ENCODE measurements at regions not wholly inside any gene's neighbourhood (a gene's known extent, or its start where the extent isn't known, plus 50 kb on each side); places are given as distances from the start of the nearest gene placed in this dataset.
"Not testable (repeated sequence)": the region's sequence is repeated elsewhere in the genome, so short reads cannot be mapped to it uniquely, and the experiment has no call there.

DNA sequence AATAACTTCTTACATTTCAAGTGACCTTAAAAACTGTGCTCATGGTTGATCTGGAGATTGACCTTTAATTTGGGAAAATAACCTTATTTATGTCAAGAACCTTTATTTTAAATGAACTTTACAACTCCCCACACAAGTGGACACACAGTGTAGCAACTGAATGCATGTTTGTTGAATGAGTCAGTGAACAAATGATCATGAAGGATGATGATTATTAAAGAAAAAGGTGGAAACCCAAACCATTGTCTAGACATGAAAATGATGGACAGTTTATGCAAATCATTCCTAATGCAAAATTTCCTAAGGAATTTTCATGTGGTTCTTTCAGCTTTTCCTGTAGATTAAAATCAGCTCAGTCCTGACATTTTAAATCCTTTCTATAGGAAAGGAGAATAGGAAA, 439.8 kb upstream of the RUNX1 start:
- no peak for DNase-seq

GRCh38 chr21:35485364-35485763, 436.3 kb upstream of the RUNX1 start:
- DNase-seq, result no peak

DNA sequence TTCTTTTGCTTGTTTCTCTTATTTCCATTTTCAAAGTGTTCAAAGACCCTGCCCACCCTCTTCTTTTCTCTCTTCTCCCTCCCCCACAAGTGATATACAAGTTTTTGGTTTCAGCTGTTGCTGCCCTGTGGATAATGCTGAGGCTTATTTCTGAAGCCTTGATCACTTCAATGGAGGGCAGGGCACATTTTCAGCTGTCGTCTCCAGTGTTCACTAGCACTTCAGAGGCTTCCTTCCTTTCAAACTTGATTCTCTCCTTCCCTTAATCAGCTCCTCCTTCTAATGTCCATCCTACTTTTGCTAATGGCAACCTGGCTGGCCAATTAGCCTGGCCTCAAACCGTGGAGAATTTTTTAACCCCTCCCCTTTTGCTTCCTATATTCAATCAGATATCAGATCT, 435.7 kb upstream of the RUNX1 start:
- no peak for DNase-seq

DNA sequence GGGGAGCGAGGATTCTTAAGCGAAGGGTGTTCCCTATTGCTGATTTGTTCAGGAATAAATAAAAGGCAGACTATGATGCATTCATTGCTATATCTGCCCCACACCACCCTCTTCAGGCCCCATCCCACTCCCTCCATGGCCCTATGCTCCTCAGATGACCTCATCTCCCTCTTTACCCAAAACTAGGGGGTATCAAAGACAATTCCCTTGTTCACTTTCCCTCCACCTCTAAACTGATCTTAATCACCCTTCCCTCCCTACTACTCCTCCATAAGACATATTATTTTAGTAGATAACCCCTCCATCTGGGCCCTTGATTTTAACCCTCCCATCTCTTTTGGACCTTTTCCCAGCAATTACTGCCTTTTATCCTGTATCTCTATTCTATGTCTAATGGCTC, 434.9 kb upstream of the RUNX1 start:
- no peak for DNase-seq

DNA sequence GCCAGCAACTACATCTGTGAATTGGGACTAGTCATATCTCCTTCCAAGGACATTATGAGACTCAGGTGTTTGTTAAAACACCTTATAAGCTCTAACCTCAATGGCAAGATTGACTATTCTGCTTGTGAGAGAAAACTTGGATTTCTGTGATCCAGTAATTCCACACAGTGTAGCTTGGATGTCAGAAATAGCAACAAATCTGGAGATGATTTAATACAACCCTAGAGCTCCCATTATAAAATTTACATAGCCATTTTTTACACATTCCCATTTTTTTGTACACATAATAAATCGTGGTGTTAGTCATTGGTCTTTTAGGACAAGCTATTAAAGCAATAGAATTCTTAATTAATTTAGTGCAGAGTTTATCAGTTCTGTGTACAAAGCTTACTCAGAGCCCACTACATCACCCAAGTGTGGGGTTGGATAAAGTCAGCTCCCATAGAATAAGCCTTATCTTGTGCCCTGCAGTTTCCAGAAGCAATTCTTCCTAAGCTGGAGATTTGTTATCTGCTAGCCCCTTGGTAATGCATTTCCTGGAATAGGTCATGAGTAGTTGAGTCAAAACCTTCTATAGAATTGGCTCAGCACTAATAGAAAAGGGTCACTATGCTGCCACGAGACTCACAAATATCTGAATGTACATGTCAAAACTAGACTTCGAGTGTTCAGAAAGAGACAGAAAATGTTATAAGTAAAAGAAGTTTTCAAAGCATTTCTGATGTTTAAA, 434.0 kb upstream of the RUNX1 start:
- DNase-seq, result no peak

- no peak for DNase-seq
Measured at GRCh38 chr21:35482096-35482495, 433.0 kb upstream of the RUNX1 start.

GRCh38 chr21:35481005-35481404, 431.9 kb upstream of the RUNX1 start:
- no peak for DNase-seq

DNA sequence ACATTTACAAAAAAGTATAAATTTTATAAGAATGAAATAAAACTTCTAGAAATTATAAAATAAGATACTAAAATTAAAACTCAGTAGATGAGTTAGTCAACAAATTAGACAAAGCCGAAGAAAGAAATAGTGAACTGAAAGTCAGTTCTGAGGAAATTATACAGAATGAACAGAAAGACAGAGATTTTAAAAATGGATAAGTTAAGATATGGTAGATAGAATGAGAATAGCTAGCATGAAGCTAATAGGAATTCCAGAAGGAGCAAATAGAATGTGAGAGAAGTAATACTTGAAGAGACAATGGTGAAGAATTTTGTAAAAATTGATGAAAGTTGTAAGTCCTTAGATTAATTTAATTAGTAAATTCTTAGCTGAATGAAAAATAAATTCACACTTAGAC, 430.4 kb upstream of the RUNX1 start:
- no peak for DNase-seq

DNA sequence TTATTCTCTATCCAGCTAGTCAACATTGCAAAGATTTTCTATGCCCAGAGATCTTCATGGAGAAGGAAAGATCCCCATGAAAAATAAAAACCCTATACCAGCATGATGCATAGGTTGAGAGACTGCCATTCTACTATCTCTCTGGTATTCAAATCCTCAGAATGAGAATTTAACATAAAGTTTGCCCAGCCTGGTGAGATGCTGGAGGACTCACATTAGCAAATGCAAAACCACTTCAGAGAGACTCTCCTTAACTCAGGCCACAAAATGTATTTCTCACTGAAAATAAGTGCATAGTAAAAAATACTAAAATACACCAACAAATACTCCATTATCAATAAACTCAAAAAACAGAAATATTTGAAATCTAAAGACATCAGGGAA, 430.0 kb upstream of the RUNX1 start:
- DNase-seq, result no peak

- DNase-seq, result no peak
Measured at GRCh38 chr21:35478161-35479064, 429.3 kb upstream of the RUNX1 start.

- no peak for DNase-seq
Measured at GRCh38 chr21:35477622-35478021, 428.5 kb upstream of the RUNX1 start.

DNA sequence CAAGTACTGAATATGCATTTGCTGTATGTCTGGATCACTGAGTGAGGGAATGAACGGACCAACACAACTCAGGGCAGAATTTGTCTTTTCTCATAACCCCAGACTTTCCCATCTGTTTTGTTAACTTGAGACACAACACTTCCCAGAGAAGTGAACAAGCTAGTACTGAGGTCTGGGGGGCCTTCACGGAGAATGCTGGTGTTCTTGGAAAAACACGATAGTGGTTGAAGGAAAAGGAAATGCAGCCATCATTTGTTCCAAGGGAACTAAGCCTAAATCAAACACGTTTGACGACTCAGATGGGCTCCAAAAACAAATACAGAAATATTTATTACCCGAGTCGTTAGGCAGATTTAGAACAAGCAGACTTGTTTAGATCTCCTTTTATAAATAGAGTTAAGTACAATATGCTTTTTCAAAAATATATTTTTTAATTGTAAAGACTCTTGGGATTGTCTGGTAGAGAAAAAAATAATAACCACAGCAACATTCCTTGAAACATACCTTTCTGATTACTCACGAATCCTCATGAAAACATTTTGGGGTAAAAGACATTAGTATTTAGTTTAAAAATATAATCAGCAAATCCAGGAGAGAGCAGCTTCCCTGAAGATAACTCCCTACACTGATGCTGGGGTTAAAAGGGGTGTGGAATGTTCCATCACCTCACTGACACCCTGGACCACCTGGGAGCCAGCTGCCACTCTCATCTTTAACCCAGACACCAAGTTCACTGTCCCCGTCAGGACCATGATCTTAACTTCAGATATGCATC, 427.7 kb upstream of the RUNX1 start:
- DNase-seq, result no peak

DNA sequence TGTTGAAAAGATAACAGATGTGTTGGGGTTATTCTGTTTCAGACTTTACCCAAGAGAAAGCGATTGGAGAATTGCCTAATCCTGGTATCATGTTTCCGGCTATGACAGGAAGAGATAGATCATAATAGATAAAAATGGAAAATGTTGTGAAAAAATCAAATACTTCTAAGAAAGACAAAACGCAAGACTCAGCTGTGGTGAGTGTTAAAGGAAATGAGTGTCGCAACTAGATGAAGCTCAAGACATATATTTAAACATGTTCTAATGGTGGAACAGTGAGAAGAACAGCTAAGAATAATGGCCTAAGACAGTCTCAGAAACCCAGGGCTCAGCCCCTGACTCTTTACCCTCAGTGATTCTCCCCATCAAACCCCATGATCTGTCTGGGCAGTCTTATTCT, 426.7 kb upstream of the RUNX1 start:
- no peak for DNase-seq

GRCh38 chr21:35475009-35475408, 425.9 kb upstream of the RUNX1 start:
- no peak for DNase-seq

DNA sequence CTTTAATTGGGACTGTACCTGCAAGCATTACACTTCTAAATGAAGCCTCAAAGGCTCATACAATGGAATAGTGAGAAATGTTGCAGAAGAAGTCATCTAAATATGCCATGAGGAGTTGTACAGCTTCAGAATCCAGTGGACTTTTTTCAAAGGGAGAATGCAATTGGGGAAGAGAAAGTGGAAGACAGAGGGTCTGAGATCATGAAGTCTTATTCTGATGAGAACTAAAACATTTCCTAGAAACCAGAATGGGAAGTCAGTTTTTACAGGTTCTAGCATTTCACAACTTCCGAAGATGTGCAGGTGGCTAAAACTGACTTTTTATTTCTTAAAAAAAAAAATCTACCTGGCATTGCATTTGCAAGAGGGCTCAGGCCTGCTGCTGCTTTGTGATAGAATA, 424.4 kb upstream of the RUNX1 start:
- DNase-seq, result no peak

- DNase-seq, result no peak
Measured at GRCh38 chr21:35470522-35470921, 421.4 kb upstream of the RUNX1 start.

DNA sequence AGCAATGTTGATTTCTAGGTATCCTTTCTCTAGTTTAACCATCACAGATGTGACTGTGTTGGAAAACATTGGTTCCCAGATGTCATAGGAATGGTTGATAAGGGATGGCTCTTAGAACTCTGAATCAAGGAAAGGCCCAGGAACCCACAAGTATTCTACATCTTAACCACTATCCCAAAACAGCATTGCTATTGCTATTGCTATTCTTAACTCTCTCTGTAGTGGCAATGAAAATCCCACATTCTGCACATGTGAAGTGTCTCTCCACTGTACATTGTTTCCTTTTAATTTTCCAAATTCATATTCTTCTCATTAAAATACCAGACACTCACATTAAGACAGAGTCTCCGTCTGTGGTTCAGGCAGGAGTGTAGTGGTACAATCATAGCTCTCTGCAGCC, 420.4 kb upstream of the RUNX1 start:
- DNase-seq, result no peak

DNA sequence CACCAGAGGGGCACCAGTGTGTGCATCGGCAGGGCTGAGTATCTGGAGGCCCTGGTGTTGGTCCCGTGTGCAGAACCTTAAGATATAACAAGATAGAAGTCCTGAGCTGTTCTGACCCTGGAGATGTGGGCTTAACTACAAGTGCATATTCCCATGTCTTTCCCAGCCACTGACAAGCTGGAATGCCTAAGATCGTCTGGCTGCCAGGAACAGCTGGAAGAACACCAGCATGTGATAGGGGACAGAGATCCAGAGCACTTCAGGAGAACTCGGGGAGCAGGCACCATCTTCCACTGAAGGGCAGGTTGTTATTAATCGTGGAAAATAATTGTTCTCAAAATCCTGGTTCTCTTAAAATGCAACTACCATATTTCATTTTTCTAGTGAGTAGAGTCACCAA, 419.9 kb upstream of the RUNX1 start:
- no peak for DNase-seq

DNA sequence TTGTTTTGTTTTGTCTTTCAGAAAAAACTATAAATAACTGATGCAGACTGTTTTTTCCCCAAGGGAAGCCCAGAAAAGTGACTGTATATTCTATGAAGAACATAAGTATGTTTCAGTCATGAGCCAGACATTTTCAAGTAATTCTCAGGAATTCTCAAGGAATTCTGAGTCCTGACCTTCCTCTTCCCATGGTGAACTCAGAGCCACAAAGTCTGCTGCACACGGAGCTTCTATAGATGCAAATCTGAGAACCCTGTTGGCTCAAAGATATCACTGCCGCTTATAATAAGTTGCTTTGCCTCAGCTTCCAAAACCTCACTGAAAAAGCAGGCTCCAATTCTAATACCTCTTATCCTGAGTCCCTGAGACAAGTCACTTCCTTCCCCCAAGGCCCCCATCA, 418.5 kb upstream of the RUNX1 start:
- no peak for DNase-seq

DNA sequence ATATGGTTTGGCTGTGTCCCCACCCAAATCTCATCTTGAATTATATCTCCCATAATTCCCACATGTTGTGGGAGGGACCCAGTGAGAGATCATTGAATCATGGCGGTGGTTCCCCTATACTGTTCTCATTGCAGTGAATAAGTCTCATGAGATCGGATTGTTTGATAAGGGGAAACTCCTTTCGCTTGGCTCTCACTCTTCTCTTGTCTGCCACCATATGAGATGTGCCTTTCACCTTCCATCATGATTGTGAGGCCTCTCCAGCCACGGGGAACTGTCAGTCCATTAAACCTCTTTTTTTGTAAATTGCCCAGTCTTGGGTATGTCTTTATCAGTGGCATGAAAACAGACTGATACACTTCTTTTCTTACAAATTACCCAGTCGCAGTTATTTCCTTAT, 417.6 kb upstream of the RUNX1 start:
- DNase-seq, result not testable (repeated sequence)

DNA sequence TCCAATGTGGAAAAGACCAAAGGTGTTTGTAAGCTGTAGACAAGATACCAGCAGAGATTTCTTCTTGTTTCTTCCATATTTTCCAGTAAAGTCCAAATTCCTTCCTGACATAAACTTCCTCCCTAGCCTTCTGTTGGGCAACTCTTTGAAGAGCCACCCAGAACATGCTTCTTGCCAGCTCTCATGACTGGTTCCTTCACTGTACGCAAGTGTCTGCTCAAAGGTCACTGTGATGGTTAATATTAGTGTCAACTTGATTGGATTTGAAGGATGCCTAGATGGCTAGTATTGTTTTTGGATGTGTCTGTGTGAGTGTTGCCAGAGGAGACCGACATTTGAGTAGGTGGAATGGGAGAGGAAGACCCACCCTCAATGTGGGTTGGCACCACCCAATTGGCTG, 416.6 kb upstream of the RUNX1 start:
- no peak for DNase-seq

DNA sequence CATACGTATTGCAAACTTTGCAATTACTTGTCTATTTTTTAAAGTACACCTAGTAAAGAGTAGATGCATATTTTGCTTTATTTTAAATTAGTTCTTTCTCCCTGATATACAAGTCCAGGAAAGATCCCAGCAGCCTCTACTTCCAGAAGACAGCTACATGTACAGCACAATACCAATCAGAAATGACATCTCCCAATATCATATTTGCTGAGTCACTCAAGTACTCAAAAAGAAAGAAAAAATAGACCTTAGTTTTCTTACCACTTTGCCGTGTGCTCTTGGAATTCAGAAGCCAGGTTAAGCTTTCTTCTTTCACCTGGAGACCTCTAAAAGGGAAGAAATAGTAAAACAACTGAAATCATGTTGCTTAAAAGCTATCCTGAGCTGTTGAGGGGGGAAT, 412.6 kb upstream of the RUNX1 start:
- no peak for DNase-seq

GRCh38 chr21:35460441-35460840, 411.3 kb upstream of the RUNX1 start:
- no peak for DNase-seq

Measured in occipital lobe (tissue), 1 donor.